M059J (cell line): ENCODE measurements at regions not wholly inside any gene's neighbourhood (a gene's known extent, or its start where the extent isn't known, plus 50 kb on each side); places are given as distances from the start of the nearest gene placed in this dataset.
"Not testable (repeated sequence)": the region's sequence is repeated elsewhere in the genome, so short reads cannot be mapped to it uniquely, and the experiment has no call there.

Source experiments
- DNase-seq: peaks from one replicate; pipeline ENCODE4 v3.0.0-alpha.2; 2012; ENCODE audit warnings: low read depth

DNA sequence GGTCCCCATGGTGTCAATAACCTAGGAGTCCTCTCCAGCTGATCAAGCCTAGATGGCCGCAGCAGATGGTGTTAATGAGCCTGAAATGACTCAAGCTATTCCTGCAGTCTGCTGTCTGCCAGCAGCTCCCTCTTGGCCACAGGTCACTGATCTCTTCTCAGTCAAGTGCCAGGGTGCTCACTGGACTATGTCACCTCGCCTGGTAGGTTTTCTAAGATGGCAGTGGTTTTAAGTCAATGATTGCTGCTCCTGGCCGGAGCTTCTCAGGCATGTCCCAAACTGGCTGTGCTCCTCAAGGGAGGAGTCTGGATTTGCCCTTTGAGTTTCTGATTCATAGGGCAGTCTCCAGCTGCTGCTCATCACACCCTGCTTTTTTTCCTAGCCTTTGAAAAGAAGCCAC lies 58.6 kb upstream of the SHISA6 start:
- no peak for DNase-seq

DNA sequence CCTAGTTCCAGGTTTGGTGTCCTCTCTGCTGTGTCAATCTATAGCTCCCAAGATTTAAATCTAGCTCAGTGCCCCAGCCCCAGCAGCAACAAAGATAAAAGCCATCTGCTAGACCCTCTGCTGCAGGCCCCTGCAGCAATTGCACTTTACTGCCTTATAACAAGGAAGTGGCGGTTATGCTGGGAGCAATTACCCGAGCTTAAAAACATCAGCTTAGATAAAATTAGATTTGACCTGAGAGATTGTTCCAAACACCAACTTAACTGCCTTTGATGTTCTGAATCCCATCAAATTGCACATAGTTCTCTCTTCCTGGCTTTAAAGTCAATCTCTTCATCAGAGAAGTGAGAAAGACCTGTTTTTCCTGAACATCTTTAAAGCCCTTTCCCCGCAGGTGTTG lies 62.4 kb upstream of the SHISA6 start:
- DNase-seq = no peak

DNA sequence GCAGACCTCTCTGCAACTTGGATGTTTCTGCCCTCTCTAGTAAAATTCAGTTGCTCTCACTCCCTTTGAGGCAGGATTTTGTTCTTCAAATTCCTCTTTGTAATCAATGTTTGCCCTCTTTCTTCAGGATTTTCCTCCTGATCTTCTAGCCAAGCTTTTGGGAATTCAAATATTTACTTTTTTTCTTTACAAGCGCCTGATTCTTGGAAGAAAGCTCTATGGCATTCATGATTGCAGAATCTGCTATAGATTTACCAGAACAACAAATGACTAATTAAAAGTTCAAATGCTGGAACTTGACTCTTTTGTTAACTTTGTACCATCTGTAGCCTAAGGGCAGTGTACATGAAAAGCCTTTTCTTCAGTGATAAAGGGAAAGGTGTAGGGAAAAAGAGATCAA lies 63.7 kb upstream of the SHISA6 start:
- no peak for DNase-seq

DNA sequence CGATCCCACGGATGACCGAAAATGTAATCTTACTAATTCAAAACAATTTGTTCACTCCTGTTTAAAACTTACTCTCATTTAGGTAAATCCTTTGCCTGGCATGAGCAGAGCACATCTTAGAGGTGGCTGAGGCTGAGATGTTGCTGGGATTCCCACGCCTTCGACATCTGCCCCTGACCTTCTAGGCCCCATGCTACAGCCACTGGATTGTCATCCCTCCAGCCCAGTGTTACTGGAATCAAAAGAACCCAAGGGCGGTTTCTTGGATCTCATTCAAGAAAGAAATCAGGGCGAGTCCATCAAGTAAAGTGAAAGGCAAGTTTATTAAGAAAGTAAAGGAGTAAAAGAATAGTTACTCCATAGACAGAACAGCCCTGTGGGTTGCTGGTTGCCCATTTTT lies 64.5 kb upstream of the SHISA6 start:
- no peak for DNase-seq

DNA sequence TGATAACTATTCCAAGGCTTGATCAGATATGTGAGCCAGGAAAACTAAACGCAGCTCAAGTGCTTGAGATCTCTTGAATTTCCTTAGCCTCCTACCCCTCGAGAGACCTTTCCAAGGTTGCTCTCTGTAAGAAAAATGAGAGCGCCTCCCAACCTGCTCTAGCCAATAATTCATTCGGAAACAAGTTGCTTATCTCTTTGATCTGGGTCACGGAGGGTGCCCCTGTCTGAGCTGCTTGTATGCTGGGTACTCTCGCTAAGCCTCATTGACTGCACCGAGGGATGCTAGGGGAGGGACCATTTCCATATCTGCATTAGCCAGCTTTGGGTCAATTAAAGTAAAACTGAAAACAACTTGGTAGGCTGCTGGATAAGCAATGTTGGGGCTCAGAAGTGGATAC lies 70.1 kb upstream of the SHISA6 start:
- no peak for DNase-seq

DNA sequence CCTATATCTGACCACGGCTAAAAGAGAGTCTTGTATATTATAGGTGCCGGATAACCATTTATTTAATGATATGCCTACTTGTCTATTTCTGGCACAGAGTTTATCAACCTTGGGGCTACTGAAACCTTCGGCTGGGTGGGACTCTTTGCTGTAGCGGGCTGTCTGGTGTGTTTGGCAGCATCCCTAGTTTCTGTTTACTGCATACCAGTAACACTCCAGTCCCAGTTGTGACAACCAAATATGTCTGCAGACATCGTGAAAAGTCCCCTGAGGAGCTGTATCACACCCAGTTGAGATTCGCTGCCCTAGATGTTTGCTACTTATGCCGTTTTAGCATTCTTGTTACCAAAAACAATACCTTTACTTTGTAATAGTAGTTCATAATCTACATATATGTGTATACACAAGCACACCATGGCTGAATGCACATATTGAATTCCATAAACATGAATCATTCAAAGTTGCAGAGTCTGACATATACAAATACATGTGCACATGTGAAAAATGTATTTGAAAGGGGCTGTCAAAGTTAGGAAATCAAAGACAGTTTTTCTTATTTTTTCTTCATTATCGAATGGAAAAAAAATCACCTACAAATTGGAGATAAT lies 89.1 kb upstream of the SHISA6 start:
- no peak for DNase-seq

DNA sequence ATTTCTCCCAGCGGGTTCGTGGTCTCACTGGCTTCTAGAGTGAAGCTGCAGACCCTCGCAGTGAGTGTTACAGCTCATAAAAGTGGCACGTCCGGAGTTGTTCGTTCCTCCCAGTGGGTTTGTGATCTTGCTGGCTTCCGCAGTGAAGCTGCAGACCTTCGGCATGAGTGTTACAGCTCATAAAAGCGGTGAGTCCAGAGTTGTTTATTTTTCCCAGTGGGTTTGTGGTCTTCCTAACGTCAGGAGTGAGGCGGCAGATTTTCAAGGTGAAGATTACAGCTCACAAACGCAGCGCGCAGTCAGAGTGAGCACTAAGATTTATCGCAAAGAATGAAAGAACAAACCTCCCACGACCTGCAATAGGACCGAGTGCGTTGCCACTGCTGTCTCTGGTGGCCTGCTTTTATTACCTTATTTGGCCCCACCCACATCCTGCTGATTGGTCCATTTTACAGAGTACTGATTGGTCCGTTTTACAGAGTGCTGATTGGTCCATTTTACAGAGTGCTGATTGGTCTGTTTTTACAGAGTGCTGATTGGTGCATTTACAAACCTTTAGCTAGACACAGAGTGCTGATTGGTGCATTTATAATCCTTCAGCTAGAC lies 90.0 kb upstream of the SHISA6 start:
- DNase-seq = not testable (repeated sequence)

DNA sequence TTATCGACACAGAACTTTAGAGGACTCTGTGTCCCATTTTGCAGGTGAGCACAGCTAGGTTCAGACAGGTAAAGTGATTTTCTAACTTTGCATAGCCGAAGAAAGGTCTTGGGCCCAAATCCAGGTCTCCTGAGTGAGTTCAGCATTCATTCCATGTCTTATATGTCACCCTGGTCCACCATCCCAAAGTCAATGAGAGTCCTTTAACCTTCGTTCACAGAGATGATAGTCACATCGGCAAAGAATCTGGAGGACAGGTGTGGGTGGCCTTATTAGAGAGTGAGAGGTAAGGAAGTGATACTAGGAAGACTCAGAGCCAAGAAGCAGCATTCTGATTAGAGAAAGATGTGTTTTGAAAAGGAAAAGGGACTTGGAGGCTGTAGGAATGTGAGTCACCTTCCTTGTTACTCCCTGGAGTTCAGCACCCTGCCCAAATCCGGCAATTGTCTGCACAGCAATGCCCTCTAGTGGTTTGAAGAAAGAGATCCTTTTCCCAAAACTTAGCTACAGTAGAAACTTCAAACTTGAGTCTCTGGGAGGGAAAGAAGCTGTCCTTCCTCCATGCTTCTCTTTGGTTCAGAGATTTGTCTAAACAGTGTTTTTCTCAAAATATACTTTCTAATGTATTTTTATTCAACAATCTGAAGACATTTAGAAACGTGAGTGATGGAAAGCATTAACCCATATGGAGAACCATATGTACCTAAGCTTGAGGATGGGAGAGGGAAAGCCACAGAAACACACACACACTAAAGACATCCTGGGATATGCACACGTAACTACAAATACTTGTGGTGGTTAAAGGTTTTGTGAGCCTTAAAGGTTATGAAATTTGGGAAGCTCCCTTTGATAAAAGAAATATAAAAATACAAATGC lies 96.4 kb upstream of the SHISA6 start:
- peak; percentile 52 for DNase-seq

DNA sequence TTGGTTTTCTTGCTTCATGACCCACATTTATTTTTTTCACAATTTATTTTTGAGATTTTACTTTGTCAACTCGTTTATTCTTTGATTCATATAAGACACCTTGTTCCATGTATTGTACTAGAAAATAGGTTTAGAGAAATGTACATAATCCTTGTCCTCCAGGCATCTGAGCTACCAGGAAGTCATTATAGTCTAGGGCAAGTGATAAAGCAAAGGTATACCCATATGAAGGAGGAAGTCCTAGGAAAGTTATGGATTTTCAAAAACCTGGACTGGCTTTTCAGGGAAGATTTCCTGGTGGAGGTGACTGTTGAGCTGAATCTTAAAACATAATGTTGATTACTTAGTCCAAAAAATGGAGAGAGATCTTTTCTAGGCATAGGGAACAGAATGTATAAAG lies 98.8 kb upstream of the SHISA6 start:
- no peak for DNase-seq

DNA sequence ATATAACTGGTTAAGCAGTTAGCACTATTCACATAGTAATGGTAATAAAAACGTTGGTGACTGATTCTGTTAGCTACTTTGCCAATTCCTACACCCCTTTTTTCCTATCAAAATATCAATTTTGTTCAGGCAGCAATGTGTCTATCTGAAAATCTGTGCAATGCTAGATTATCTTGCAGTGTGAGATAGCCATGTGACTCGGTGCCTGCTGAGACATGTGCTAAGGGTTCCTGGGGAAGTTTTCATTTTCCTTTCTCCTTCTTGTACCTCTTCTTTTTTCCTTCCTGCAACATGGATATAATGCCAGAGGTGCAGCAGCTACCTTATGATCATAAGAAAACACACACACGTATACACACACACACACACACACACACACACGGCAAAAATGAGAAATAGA lies 100.5 kb upstream of the SHISA6 start:
- no peak for DNase-seq

DNA sequence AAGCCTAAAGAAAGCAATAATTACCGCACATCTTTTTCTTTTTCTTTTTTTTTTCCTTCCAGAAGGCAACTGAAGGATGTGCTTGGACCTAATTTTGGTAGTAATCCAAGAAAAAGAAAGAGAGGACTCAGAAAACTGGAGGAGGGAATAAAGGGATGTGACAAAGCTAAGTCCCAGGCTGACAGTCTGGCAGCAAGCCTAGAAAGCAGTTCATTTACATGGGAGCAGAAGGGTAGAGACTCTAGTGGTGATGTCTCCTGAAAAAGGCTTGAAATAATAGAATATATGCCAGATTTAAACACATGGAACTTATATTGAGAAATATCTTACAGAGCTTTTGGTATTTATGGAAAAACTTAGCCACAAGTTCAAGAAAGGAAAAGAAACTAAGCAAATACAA lies 101.0 kb upstream of the SHISA6 start:
- peak; percentile 5 for DNase-seq

DNA sequence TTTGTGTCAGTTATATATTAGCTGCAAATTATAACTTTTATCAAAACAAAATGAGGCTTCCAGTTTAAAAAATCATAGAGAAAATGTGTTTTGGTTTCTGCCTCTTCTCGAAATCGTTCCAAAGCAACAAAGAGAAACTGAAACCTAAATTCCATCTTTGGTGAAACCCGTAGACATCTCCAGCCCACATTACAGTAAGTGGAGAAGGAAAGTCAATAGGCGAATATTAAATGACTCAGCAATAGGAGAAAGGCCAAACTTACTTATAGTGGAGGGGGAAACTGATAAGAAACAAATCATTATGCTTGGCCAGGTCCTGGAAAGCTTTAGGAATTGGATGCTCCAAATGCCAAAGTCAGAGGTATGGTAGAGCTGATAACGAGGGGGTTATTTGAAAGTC lies 103.0 kb upstream of the SHISA6 start:
- peak; percentile 32 for DNase-seq

DNA sequence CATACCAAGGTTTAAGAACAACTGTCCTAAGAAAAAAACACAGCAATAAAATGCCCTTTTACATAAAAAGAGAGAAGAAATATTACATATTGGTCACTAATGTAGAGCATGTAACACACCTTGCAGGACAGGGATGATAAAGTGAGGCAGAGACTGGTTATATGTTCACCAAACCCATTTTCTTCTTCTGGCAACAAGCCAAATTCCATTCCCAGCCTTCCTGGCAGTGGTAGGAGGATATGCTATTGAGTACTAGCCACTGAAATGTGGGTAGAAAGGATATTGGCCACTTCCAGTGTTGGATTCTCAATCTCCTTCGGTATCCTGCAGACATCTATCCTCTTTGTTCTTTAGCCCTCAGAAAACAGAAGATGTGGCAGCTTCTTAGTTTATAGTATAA lies 105.2 kb upstream of the SHISA6 start:
- no peak for DNase-seq

DNA sequence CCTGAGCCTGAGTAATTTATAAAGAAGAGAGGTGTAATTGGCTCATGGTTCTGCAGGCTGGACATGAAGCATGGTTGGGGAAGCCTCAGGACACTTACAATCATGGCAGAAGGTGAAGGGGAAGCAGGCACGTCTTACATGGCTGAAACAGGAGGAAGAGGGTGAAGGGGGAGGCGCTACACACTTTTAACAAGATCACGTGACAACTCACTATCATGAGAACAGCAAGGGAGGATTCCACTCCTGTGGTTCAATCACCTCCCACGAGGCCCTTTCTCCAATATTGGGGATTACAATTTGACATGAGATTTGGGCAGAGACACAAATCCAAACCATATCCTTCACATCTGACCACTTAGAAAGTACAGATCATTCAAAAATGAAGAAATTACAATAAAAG lies 110.6 kb upstream of the SHISA6 start:
- no peak for DNase-seq

DNA sequence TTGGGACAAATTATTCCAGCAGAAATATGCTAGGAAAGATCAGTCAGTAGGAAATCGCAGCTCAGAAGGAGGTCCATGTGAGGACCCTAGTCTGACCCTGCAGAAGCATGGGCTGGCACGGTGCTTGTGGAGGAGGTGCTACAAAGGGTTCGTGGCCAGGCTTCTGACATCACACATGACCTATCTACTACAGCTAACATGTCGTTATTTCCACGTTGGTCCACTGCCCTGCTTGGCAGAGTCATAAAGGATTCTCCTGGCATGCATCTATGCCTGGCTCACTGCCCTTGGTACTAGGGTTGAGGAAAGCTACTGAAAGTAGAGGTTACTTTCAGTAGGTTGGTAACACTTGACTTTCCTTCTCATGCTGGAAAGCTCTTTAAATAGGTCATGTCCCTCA lies 118.1 kb upstream of the SHISA6 start:
- DNase-seq = no peak

DNA sequence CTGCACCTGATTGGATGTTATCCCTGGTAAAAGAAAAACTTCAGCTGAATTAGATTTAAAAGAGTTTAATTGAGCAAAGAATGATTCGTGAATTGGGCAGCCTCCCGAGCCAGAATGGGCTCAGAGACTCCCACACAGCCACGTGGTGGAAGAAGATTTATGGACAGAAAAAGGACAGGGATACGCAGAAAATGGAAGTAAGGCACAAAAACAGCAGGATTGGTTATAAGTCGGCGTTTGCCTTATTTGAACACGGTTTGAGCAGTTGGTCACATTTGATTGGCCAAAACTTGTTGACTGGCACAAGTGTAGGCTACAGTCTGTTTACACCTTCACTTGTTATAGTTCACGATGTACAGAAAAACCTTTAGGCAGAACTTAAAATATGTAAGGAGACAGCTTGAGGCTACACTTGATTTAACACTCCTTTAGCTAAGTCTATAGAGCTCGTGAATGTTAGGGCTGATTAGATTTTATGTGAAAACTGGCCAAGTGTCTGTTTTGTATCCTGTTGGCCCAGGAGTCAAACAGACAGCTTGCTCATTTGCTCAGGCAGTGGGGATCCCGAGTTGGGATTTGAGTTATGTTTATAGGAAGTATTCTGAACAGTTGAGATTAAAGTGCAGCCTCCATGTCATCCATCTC lies 119.5 kb upstream of the SHISA6 start:
- no peak for DNase-seq

DNA sequence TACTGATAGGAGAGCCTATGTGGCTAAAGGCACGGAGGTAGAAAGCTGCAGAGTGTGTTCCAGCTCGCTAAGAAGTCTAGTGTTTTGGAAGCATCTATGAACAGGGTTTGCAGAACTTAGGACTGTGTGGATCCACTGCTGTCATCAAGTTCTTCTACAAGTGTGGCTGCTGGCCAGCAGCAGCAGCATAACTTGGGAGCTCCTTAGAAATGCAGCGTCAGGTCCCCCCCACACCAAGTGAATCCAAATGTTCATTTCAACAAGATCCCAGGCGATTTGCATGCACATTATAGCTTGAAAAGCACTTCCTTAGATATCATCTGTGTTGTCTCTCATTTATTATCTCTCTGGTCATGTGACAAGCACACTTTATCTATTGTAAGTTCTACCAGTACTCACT lies 131.9 kb upstream of the SHISA6 start:
- DNase-seq = no peak

DNA sequence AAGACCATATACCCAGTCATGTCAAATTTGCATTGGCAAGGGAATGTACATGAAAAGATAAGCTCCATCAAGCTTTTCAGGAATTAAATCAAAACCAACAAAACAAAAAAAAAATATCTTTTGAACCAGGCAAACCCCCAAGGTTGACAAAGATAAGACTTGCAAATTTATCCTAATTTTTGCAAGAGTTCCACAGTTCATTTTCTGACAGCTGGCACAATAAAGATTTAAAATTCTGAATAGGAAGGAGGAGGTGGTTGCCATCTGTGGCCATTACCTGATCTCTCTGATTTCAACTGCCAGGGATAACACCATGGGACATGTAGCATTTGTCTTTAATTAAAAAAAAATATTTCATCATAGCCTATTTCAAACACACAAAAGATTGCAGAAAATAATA lies 135.9 kb upstream of the SHISA6 start:
- DNase-seq = no peak

DNA sequence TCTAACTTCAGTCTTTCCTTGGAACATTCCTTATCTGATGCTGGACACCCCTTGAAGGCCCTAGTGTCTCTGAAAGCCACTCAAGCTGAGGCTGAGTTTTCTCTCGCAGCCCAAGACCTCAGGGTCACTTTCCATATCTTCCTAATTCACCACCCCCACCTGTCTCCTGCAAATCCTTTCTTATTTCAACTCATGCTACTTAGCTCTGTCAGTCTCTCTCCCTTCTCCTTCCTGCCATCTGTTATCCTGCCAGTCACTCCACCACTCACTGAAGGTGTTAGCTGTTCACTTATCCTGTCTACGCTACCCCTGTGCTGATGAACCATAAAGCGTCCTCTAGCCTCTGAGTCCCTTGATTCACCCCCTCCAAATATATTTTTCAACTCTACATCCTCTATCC lies 143.9 kb upstream of the SHISA6 start:
- no peak for DNase-seq

DNA sequence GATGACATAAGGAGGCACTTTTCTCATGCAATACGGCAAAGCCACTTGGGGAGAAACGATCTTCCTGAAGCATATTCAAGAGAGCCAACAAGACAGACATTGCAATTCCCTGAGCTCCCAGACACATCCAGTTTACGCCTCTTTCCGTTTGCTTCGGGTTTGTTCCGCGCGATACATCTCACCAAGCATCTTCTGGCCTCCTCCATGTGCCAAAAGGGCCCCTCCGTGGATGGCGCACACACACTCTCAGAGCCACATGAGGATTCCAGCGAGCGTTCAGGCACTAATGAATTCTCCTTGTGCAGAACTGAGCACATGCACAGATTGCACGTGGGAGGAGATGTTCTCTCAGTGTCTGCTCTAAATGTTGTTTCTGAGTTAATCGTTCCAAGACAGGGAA lies 146.7 kb upstream of the SHISA6 start:
- DNase-seq = no peak

DNA sequence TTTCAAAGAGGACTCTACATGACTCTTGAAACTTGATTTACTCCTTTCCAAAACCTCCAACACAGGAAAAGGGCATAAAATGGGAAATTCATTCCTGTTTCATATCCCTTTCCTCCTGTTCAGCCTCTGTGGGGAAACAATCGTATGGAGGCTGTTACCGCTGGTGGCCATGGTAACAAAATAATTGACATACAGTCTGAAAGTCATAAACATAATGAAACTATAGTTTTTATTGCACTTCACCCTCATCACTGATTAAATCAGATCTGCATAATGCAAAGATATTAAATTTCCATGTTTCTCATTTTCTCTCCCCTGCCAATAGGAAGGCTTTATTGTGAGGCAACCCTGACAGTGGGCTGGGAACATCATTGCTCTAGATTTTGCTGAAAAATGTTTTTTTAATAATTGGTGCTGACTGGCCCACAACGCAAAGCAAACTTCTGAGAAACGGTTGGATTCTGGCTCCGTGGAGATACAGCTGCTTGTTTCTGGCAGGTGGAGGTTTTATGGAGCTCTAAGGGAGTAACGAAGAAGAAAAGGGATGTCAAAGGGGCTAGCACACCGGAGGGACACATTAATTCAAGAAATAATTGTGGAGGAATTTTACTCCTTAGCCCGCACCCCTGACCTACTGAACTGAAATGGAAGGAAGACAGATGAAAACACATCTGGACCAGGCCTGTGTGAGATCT lies 154.2 kb upstream of the SHISA6 start:
- DNase-seq = no peak

DNA sequence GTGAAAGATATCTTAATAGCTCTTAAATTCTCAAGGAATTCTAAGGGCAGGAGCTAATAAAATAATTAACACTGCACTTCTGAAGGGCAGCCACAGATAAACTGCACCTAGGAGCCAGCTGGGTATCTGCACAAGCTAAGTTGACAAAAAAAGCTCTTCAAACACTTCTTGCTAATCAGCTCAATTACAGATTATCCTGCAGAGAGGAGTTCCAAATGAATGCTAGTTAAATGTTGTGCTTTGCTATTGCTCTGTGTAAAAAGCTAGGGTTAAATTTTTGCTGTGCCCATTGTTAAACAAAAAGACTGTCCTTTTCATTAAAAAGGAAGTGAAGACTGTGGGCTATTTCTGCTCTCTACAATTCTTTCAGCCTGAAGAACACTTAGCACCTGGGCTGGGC lies 158.5 kb upstream of the SHISA6 start:
- DNase-seq = no peak
